ENCODE measurements at regions not wholly inside any gene's neighbourhood (a gene's known extent, or its start where the extent isn't known, plus 50 kb on each side); places are given as distances from the start of the nearest gene placed in this dataset.

DNA sequence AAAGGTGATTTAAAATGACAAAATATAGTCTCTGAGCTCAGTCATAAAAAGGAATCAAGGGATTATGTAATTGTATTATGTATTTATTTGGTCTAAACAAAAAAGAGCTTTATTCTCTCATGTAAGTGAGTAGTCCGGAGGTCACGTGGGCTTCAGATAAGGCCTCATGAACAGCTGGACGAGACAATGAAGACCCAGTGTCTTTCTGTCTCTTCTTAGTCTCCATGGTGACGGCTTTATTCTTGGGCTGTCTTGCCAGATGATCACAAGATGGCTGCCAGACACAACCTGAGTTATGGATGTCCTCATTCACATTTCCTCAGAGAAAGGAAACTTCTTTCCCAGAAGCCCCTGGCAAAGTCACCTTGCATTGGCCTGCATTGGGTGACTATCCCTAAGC is 98.6 kb downstream of the ARF6 start:
- TF ChIP-seq POLR2A (IDR thresholded peaks at IDR 0.05) (no peak), EP300 (IDR thresholded peaks at IDR 0.05) (no peak), POLR2AphosphoS5 (IDR thresholded peaks at IDR 0.05) (no peak)
- TF ChIP-seq, protein P1, sequence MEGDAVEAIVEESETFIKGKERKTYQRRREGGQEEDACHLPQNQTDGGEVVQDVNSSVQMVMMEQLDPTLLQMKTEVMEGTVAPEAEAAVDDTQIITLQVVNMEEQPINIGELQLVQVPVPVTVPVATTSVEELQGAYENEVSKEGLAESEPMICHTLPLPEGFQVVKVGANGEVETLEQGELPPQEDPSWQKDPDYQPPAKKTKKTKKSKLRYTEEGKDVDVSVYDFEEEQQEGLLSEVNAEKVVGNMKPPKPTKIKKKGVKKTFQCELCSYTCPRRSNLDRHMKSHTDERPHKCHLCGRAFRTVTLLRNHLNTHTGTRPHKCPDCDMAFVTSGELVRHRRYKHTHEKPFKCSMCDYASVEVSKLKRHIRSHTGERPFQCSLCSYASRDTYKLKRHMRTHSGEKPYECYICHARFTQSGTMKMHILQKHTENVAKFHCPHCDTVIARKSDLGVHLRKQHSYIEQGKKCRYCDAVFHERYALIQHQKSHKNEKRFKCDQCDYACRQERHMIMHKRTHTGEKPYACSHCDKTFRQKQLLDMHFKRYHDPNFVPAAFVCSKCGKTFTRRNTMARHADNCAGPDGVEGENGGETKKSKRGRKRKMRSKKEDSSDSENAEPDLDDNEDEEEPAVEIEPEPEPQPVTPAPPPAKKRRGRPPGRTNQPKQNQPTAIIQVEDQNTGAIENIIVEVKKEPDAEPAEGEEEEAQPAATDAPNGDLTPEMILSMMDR (IDR thresholded peaks at IDR 0.05), result no peak
- ATAC-seq (ENCODE audit: low FRiP score in 2 of 2), result no peak

DNA sequence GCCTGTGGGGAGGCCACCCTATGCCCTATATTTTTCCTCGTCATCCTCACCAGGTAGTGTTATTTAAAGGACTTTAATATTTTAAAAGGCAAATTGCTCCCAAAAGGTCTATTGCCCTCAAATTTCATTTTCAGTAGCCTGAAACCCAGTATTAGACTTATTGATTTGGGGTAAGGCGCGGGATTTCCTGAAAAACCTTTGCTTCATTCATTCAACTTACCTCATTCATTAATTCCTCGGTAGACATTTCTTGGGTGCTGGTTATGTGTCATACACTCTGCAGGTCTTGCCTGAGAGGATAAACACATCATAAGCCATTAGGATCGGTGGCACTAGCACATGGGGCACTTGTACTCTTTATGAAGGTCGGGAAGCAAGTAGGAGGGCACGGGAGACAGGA is 99.2 kb downstream of the ARF6 start:
- no peaks in the 10 kb centered on the region for H3K9me3 ChIP-seq
- H3K4me1 ChIP-seq, result peaks cover 0 to 2% (median 0%) of the 10 kb centered on the region in 4 donors
- TF ChIP-seq, protein P1 (IDR thresholded peaks at IDR 0.05), result no peak
- TF ChIP-seq EP300 (IDR thresholded peaks at IDR 0.05), result no peak
- TF ChIP-seq POLR2A (IDR thresholded peaks at IDR 0.05), result no peak
- 93 to 96% methylated on average over 7 of the region's 7 CpGs for WGBS, 2 donors
- H3K27me3 ChIP-seq, result no peaks in the 10 kb centered on the region
- DNase-seq, result no peak
- H3K36me3 ChIP-seq, result no peaks in the 10 kb centered on the region
- H3K4me3 ChIP-seq, result no peak overlapping the region
- no peak for ATAC-seq (ENCODE audit: low FRiP score in 2 of 2)
- no peak overlapping the region for H3K27ac ChIP-seq

More for the DNA sequence above, 98.6 kb downstream of the ARF6 start:
- H3K36me3 ChIP-seq, result no peaks in the 10 kb centered on the region
- WGBS, 2 donors, result 91 to 96% methylated on average over 4 of the region's 4 CpGs
- H3K4me1 ChIP-seq, result peaks cover 0 to 6% (median 0%) of the 10 kb centered on the region in 4 donors
- DNase-seq, result no peak
- H3K27ac ChIP-seq, result no peak overlapping the region
- no peak overlapping the region for H3K4me3 ChIP-seq
- H3K27me3 ChIP-seq, result no peaks in the 10 kb centered on the region
- H3K9me3 ChIP-seq, result no peaks in the 10 kb centered on the region

DNA sequence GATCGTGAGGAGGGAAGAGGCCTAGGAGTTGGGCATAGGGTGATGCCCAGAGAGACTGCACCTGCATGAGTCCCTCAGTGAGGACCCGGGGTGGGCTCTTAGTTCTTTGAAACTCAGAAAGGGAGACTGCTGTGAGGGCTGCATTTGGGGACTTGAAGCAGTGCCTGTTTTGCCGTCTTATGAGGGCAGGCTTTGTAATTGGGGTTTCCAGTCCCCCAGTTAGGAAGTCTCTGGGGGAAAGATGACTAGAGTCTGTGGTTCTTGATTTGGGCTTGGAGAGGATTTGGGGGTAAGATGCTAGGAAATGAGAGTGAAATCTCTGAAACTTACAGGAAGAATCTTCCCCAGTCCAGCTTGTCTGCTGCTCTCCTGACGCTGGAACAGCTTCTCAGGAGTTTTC is 99.6 kb downstream of the ARF6 start:
- Histone ChIP-seq H3K36me3 (no peaks in the 10 kb centered on the region), H3K4me3 (no peak overlapping the region), H3K27me3 (no peaks in the 10 kb centered on the region), H3K4me1 (no peaks in the 10 kb centered on the region), H3K9me3 (no peaks in the 10 kb centered on the region), H3K27ac (no peak overlapping the region)
- WGBS, 2 donors, result 84 to 90% methylated on average over 4 of the region's 4 CpGs
- TF ChIP-seq EP300 (IDR thresholded peaks at IDR 0.05) (no peak), POLR2A (IDR thresholded peaks at IDR 0.05) (no peak), POLR2AphosphoS5 (IDR thresholded peaks at IDR 0.05) (no peak)
- TF ChIP-seq, protein P1 (IDR thresholded peaks at IDR 0.05), result no peak
- no peak for ATAC-seq (ENCODE audit: low FRiP score in 2 of 2)
- no peak for DNase-seq

DNA sequence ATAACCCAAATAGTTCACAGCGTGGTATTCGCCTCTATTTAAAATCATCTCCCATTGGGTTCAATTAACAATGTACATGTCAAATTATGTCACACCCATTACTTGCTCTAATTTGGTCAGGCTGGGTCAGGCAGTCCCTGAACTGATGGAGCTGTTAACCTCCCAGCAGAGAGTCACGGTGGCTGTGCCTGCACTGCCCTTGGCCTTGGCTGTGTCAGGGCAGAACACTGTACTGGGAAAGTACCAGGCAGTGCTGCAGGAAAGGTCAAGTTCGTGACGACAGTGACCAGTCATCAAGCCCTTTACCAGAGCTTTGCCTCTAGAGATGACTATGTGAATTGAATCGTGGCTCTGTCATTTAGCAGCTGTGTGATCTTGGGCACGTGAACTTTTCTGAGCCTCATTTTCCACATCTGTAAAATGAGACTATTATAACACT is 100.0 kb downstream of the ARF6 start:
- TF ChIP-seq EP300 (IDR thresholded peaks at IDR 0.05), result no peak
- TF ChIP-seq, protein P1 (IDR thresholded peaks at IDR 0.05), result no peak
- TF ChIP-seq POLR2AphosphoS5 (IDR thresholded peaks at IDR 0.05), result no peak
- TF ChIP-seq POLR2A (IDR thresholded peaks at IDR 0.05), result no peak
- Histone ChIP-seq H3K4me3 (no peak overlapping the region), H3K4me1 (peaks cover 0 to under 1% (median 0%) of the 10 kb centered on the region in 4 donors), H3K27ac (no peak overlapping the region), H3K9me3 (no peaks in the 10 kb centered on the region), H3K27me3 (no peaks in the 10 kb centered on the region), H3K36me3 (no peaks in the 10 kb centered on the region)
- no peak for DNase-seq
- 73 to 82% methylated on average over 6 to 7 of the region's 7 CpGs for WGBS, 2 donors
- peak in 1 of 2 donors; percentile 25 for ATAC-seq (ENCODE audit: low FRiP score in 2 of 2)

DNA sequence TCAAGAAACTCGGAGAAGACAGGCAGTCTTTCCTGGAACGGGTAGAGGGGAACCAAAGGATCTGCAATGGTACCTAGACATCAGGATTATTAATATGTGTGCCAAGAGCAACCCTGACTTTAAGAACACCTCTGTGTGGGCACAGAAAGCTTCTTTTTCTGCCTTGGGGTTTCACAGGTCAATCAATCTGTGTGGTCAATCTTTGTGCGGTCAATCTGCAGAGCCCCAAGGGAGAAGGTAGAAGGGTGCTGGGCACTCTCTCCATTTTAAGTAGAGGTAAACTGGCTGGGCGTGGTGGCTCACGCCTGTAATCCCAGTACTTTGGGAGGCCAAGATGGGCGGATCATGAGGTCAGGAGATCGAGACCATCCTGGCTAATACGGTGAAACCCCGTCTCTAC is 100.7 kb downstream of the ARF6 start:
- no peak overlapping the region for H3K27ac ChIP-seq
- H3K36me3 ChIP-seq, result no peaks in the 10 kb centered on the region
- ATAC-seq (ENCODE audit: low FRiP score in 2 of 2), result no peak
- DNase-seq, result no peak
- peaks cover 0 to 7% (median under 1%) of the 10 kb centered on the region in 4 donors for H3K4me1 ChIP-seq
- no peaks in the 10 kb centered on the region for H3K27me3 ChIP-seq
- no peaks in the 10 kb centered on the region for H3K9me3 ChIP-seq
- 77 to 91% methylated on average over 9 of the region's 9 CpGs for WGBS, 2 donors
- TF ChIP-seq EP300 (IDR thresholded peaks at IDR 0.05), result no peak
- TF ChIP-seq, protein P1 (IDR thresholded peaks at IDR 0.05), result no peak
- no peak for TF ChIP-seq POLR2A (IDR thresholded peaks at IDR 0.05)
- no peak for TF ChIP-seq POLR2AphosphoS5 (IDR thresholded peaks at IDR 0.05)
- H3K4me3 ChIP-seq, result no peak overlapping the region
